Fibroblast of lung (primary cell): ENCODE measurements at regions not wholly inside any gene's neighbourhood (a gene's known extent, or its start where the extent isn't known, plus 50 kb on each side); places are given as distances from the start of the nearest gene placed in this dataset.

Experiments
- DNase-seq, 2 donors: peaks; one replicate each; pipeline versions ENCODE4 v3.0.0 to v3.0.0-alpha.2; 2010; ENCODE audit warnings: low read depth in 2 of 2
- H2AFZ ChIP-seq: 2 replicates; pipeline ENCODE4 v1.5.1; 2012; ENCODE audit warnings: low read length, control low read depth, inconsistent platforms
- H3K27ac ChIP-seq: 2 replicates; pipeline ENCODE4 v1.5.1; 2011; ENCODE audit warnings: low read length, control low read depth; ENCODE audit not compliant: insufficient read depth
- H3K27me3 ChIP-seq: 2 replicates; pipeline ENCODE4 v1.5.1; 2011; ENCODE audit warnings: mild to moderate bottlenecking, low read length; ENCODE audit not compliant: control insufficient read depth, insufficient read depth
- H3K36me3 ChIP-seq: 2 replicates; pipeline ENCODE4 v1.5.1; 2011; ENCODE audit warnings: low read length; ENCODE audit not compliant: control insufficient read depth, insufficient read depth
- H3K4me1 ChIP-seq: 2 replicates; pipeline ENCODE4 v1.5.1; 2011; ENCODE audit warnings: low read length; ENCODE audit not compliant: control insufficient read depth, insufficient read depth; ENCODE audit errors: extremely low read depth
- H3K4me2 ChIP-seq: 2 replicates; pipeline ENCODE4 v1.5.1; 2011; ENCODE audit warnings: low read length, control low read depth; ENCODE audit not compliant: insufficient read depth; ENCODE audit errors: extremely low read depth
- H3K4me3 ChIP-seq, 4 experiments: fragments of 200-600 bp in 1 of 4; sonication (generic) in 1 of 4; replicated peaks in 1 of 4; 2 replicates each; pipeline ENCODE4 v1.5.1; 2011 to 2016; ENCODE audit warnings: low read length in 4 of 4, low read depth in 3 of 4, mild to moderate bottlenecking in 3 of 4, control low read depth in 2 of 4, inconsistent platforms in 1 of 4, mixed read lengths in 1 of 4; ENCODE audit not compliant: insufficient read depth in 1 of 4; ENCODE audit errors: control extremely low read depth in 1 of 4
- H3K79me2 ChIP-seq: 2 replicates; pipeline ENCODE4 v1.5.1; 2012; ENCODE audit warnings: mild to moderate bottlenecking, low read length, inconsistent platforms; ENCODE audit not compliant: control insufficient read depth, insufficient read depth
- H3K9ac ChIP-seq: 2 replicates; pipeline ENCODE4 v1.5.1; 2011; ENCODE audit warnings: mild to moderate bottlenecking, low read length, control low read depth; ENCODE audit not compliant: insufficient read depth
- H3K9me3 ChIP-seq: 2 replicates; pipeline ENCODE4 v1.5.1; 2012; ENCODE audit warnings: low read depth, low read length; ENCODE audit not compliant: control insufficient read depth, insufficient read depth
- H4K20me1 ChIP-seq: 2 replicates; pipeline ENCODE4 v1.5.1; 2011; ENCODE audit warnings: low read length; ENCODE audit not compliant: control insufficient read depth, insufficient read depth; ENCODE audit errors: extremely low read depth
- EZH2 ChIP-seq: IDR thresholded peaks from 2 replicates; pipeline ENCODE4 v1.5.1; 2012; ENCODE audit warnings: low read length, control low read depth, mild to moderate bottlenecking; ENCODE audit errors: missing control alignments
- TF ChIP-seq, protein P1 (sequence below), 2 donors: IDR thresholded peaks in 1 of 2; conservative IDR thresholded peaks in 1 of 2; 1 replicate in 1 of 2; 2 replicates in 1 of 2; pipeline ENCODE4 v1.5.1; 2011 to 2012; ENCODE audit warnings: low read length in 2 of 2, control low read depth in 1 of 2, inconsistent platforms in 1 of 2, low read depth in 1 of 2, mild to moderate bottlenecking in 1 of 2

DNA sequence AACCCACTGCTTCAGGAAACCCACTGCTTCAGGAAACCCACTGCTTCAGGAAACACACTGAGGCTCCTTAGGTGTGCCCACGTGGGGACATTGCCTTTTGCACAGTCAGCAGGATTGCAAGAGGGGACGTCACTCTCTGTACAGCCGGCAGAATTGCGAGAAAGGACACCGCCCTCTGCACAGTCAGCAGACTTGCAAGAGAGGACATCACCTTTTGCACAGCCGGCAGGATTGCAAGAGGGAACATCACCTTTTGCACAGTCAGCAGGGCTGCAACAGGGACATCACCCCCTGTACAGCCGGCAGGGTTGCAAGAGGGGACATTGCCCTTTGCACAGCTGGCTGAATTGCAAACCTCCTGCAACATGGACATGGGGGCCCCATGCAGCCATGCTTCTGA, 407.6 kb downstream of the GLRX3 start:
- Histone ChIP-seq H3K9ac (no peak overlapping the region), H3K27ac (no peak overlapping the region), H3K4me2 (no peak overlapping the region), H3K27me3 (no peaks in the 10 kb centered on the region), H3K9me3 (no peaks in the 10 kb centered on the region), H3K36me3 (no peaks in the 10 kb centered on the region), H3K4me3 (no peak overlapping the region), H4K20me1 (no peaks in the 10 kb centered on the region), H3K4me1 (no peaks in the 10 kb centered on the region), H3K79me2 (no peaks in the 10 kb centered on the region), H2AFZ (no peak overlapping the region)
- no peak for DNase-seq
- TF ChIP-seq EZH2 = no peak
- TF ChIP-seq, protein P1, sequence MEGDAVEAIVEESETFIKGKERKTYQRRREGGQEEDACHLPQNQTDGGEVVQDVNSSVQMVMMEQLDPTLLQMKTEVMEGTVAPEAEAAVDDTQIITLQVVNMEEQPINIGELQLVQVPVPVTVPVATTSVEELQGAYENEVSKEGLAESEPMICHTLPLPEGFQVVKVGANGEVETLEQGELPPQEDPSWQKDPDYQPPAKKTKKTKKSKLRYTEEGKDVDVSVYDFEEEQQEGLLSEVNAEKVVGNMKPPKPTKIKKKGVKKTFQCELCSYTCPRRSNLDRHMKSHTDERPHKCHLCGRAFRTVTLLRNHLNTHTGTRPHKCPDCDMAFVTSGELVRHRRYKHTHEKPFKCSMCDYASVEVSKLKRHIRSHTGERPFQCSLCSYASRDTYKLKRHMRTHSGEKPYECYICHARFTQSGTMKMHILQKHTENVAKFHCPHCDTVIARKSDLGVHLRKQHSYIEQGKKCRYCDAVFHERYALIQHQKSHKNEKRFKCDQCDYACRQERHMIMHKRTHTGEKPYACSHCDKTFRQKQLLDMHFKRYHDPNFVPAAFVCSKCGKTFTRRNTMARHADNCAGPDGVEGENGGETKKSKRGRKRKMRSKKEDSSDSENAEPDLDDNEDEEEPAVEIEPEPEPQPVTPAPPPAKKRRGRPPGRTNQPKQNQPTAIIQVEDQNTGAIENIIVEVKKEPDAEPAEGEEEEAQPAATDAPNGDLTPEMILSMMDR (conservative IDR thresholded peaks at IDR 0.05 in 1 of 2, IDR thresholded peaks at IDR 0.05 in 1 of 2; ENCODE audit: low read depth in 1 of 2, low read length in 2 of 2) = no peak

- Histone ChIP-seq H3K4me2 (no peak overlapping the region), H3K27ac (no peak overlapping the region), H3K79me2 (no peaks in the 10 kb centered on the region), H3K4me3 (no peak overlapping the region), H3K9ac (no peak overlapping the region), H2AFZ (no peak overlapping the region), H3K27me3 (no peaks in the 10 kb centered on the region), H4K20me1 (no peaks in the 10 kb centered on the region), H3K36me3 (no peaks in the 10 kb centered on the region), H3K4me1 (no peaks in the 10 kb centered on the region), H3K9me3 (no peaks in the 10 kb centered on the region)
- TF ChIP-seq, protein P1 (conservative IDR thresholded peaks at IDR 0.05 in 1 of 2, IDR thresholded peaks at IDR 0.05 in 1 of 2; ENCODE audit: low read depth in 1 of 2, low read length in 2 of 2) = no peak
- no peak for TF ChIP-seq EZH2
- no peak for DNase-seq
Measured at GRCh38 chr10:130545122-130545521, 408.9 kb downstream of the GLRX3 start.

- Histone ChIP-seq H3K36me3 (no peaks in the 10 kb centered on the region), H3K27me3 (no peaks in the 10 kb centered on the region), H2AFZ (no peak overlapping the region), H3K79me2 (no peaks in the 10 kb centered on the region), H4K20me1 (no peaks in the 10 kb centered on the region), H3K27ac (no peak overlapping the region), H3K4me2 (no peak overlapping the region), H3K4me1 (no peaks in the 10 kb centered on the region), H3K4me3 (no peak overlapping the region), H3K9me3 (no peaks in the 10 kb centered on the region), H3K9ac (no peak overlapping the region)
- no peak for TF ChIP-seq EZH2
- TF ChIP-seq, protein P1 (conservative IDR thresholded peaks at IDR 0.05 in 1 of 2, IDR thresholded peaks at IDR 0.05 in 1 of 2; ENCODE audit: low read depth in 1 of 2, low read length in 2 of 2) = no peak
- DNase-seq = no peak
Measured at GRCh38 chr10:130545697-130546096, 409.5 kb downstream of the GLRX3 start.
